RCC 7860 (cell line): ENCODE measurements at regions not wholly inside any gene's neighbourhood (a gene's known extent, or its start where the extent isn't known, plus 50 kb on each side); places are given as distances from the start of the nearest gene placed in this dataset.

Source experiments
- DNase-seq: peaks from one replicate; pipeline ENCODE4 v3.0.0-alpha.2; 2015; ENCODE audit warnings: low spot score
- FAIRE-seq: peaks from 2 replicates; lab custom pipeline; 2012; peaks lifted over from hg19 to GRCh38; lab: Jason Lieb, UNC

GRCh38 chr20:62578294-62578897 is 63.9 kb upstream of the SLCO4A1 start:
- DNase-seq (no peak), FAIRE-seq (no peak)

- FAIRE-seq (no peak), DNase-seq (no peak)
Observed at GRCh38 chr20:62580052-62580451, 62.3 kb upstream of the SLCO4A1 start.

- no peak for FAIRE-seq
- DNase-seq, result no peak
Observed at GRCh38 chr20:62580733-62581132, 61.6 kb upstream of the SLCO4A1 start.

- no peak for FAIRE-seq
- DNase-seq, result no peak
Observed at GRCh38 chr20:62581308-62581707, 61.0 kb upstream of the SLCO4A1 start.

GRCh38 chr20:62581806-62582205 is 60.5 kb upstream of the SLCO4A1 start:
- FAIRE-seq (no peak), DNase-seq (no peak)

- DNase-seq, result no peak
- FAIRE-seq, result no peak
Observed at GRCh38 chr20:62583424-62583920, 58.8 kb upstream of the SLCO4A1 start.

- FAIRE-seq (no peak), DNase-seq (no peak)
Observed at GRCh38 chr20:62584671-62585460, 57.4 kb upstream of the SLCO4A1 start.

- FAIRE-seq (no peak), DNase-seq (no peak)
Observed at GRCh38 chr20:62585461-62585970, 56.8 kb upstream of the SLCO4A1 start.

- DNase-seq (no peak), FAIRE-seq (no peak)
Observed at GRCh38 chr20:62586799-62587198, 55.5 kb upstream of the SLCO4A1 start.

- no peak for DNase-seq
Observed at GRCh38 chr20:62587757-62588402, 54.4 kb upstream of the SLCO4A1 start.

GRCh38 chr20:62588458-62589149 is 53.7 kb upstream of the SLCO4A1 start:
- no peak for FAIRE-seq
- DNase-seq, result no peak

More at GRCh38 chr20:62587757-62588402, 54.4 kb upstream of the SLCO4A1 start:
- no peak for FAIRE-seq

GRCh38 chr20:62589150-62589498 is 53.2 kb upstream of the SLCO4A1 start:
- no peak for FAIRE-seq
- no peak for DNase-seq

GRCh38 chr20:62589720-62590119 is 52.6 kb upstream of the SLCO4A1 start:
- FAIRE-seq, result no peak

GRCh38 chr20:62590309-62591121 is 51.8 kb upstream of the SLCO4A1 start:
- DNase-seq (peak; percentile 83), FAIRE-seq (peak; percentile 90)

More at GRCh38 chr20:62589720-62590119, 52.6 kb upstream of the SLCO4A1 start:
- no peak for DNase-seq

GRCh38 chr20:62591122-62591468 is 51.2 kb upstream of the SLCO4A1 start:
- DNase-seq (no peak), FAIRE-seq (no peak)

GRCh38 chr20:62591591-62591990 is 50.7 kb upstream of the SLCO4A1 start:
- FAIRE-seq (no peak), DNase-seq (no peak)
